Muscle layer of duodenum (tissue), 2 donors: ENCODE measurements at regions not wholly inside any gene's neighbourhood (a gene's known extent, or its start where the extent isn't known, plus 50 kb on each side); places are given as distances from the start of the nearest gene placed in this dataset.

ENCODE experiments used
- H3K27ac ChIP-seq: one replicate; pipeline ENCODE4 v1.7.0; 2013; ENCODE audit warnings: mild to moderate bottlenecking, low read length
- H3K27me3 ChIP-seq: one replicate; pipeline ENCODE4 v1.7.0; 2013; ENCODE audit warnings: low read depth, mild to moderate bottlenecking, control low read depth, low read length
- H3K36me3 ChIP-seq, 2 donors: one replicate each; pipeline ENCODE4 v1.7.0; 2013; ENCODE audit warnings: low read length in 2 of 2, control low read depth in 1 of 2, mild to moderate bottlenecking in 1 of 2; ENCODE audit not compliant: insufficient read depth in 2 of 2, control insufficient read depth in 1 of 2
- H3K4me1 ChIP-seq, 2 donors: one replicate each; pipeline ENCODE4 v1.7.0; 2013; ENCODE audit warnings: low read length in 2 of 2, mild to moderate bottlenecking in 2 of 2, control low read depth in 1 of 2, moderate library complexity in 1 of 2; ENCODE audit not compliant: insufficient read depth in 2 of 2, control insufficient read depth in 1 of 2
- H3K4me3 ChIP-seq, 2 donors: one replicate each; pipeline ENCODE4 v1.7.0; 2013; ENCODE audit warnings: low read length in 2 of 2, low read depth in 1 of 2, mild to moderate bottlenecking in 1 of 2
- H3K9me3 ChIP-seq, 2 donors: one replicate each; pipeline ENCODE4 v1.7.0; 2013; ENCODE audit warnings: low read length in 2 of 2, control low read depth in 1 of 2, mild to moderate bottlenecking in 1 of 2; ENCODE audit not compliant: control insufficient read depth in 1 of 2
- donor health status: healthy.

GRCh38 chr22:25351631-25352293 lies 132.3 kb downstream of the CRYBB2 start:
- no peaks in the 10 kb centered on the region for H3K9me3 ChIP-seq
- H3K27ac ChIP-seq: no peak overlapping the region
- no peaks in the 10 kb centered on the region for H3K27me3 ChIP-seq
- H3K36me3 ChIP-seq: peaks cover 21 to 79% of the 10 kb centered on the region in 2 donors
- H3K4me3 ChIP-seq: no peak overlapping the region
- H3K4me1 ChIP-seq: no peaks in the 10 kb centered on the region

GRCh38 chr22:25352294-25352680 lies 132.8 kb downstream of the CRYBB2 start:
- Histone ChIP-seq H3K4me1 (no peaks in the 10 kb centered on the region), H3K27ac (no peak overlapping the region), H3K27me3 (no peaks in the 10 kb centered on the region), H3K4me3 (no peak overlapping the region), H3K36me3 (peaks cover 21 to 79% of the 10 kb centered on the region in 2 donors), H3K9me3 (no peaks in the 10 kb centered on the region)

DNA sequence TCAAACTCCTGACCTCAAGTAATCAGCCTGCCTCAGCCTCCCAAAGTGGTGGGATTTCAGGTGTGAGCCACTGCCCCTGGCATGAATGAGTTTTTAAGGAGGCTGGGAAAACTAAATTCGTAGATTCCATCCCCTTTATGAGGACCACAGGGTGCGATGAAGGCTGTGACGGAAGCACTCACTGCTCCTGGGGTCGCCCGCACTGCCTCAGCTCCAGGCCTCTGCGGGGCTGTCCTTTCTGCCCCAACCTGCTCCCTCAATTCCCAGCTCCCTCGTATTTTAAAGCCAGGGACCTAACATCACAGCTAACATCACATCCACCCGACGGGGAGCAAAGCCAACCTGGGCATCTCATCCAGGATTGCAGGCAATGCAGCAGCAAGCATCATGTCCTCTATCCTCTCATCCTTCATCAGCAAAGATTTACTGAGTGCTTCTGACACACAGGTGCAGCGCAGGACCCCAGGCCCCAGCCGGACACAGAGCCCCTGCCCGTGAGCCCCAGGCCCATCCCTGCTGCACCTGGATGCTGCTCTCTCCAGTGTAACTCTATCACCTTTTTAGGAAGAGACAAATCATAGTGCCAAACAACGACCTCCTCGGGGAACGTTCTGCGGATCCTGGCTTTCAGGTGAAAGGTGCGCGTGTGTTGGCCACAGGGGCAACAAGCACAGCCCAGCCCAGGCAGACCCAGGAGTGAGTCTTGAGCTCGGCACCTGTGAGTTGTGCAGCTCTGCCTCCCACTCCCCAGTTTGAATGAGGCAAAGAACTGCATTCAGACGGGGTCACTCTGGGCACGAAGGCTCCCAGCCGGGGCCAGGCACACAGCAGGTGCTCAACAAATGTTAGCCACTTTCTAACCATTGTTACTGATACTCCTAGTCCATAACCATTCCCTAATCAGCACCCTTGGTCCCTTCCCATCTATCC lies 134.3 kb downstream of the CRYBB2 start:
- Histone ChIP-seq H3K4me3 (no peak overlapping the region), H3K27ac (no peak overlapping the region), H3K9me3 (no peaks in the 10 kb centered on the region), H3K4me1 (no peaks in the 10 kb centered on the region), H3K27me3 (no peaks in the 10 kb centered on the region), H3K36me3 (peaks cover 21 to 81% of the 10 kb centered on the region in 2 donors)

- H3K4me1 ChIP-seq: no peaks in the 10 kb centered on the region
- H3K27me3 ChIP-seq: no peaks in the 10 kb centered on the region
- no peak overlapping the region for H3K4me3 ChIP-seq
- no peak overlapping the region for H3K27ac ChIP-seq
- H3K9me3 ChIP-seq: no peaks in the 10 kb centered on the region
- H3K36me3 ChIP-seq: peaks cover 22 to 82% of the 10 kb centered on the region in 2 donors
Measured at GRCh38 chr22:25354456-25354855, 135.0 kb downstream of the CRYBB2 start.

DNA sequence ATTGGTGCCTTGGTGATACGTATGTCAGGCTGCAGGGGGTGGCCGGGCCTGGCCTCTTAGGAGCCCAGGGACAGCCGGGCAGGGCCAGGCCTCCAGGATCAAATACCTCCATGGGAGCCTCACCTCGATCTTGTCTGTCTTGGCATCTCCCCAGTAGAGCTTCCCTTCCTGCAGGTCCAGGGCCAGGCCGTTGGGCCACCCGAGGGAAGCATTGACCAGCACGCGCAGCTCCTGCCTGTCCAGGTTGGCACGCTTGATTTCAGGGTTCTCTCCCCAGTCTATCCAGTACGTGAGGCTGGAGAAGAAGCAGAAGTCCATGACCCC lies 137.7 kb downstream of the CRYBB2 start:
- no peak overlapping the region for H3K4me3 ChIP-seq
- no peaks in the 10 kb centered on the region for H3K27me3 ChIP-seq
- peaks cover 16 to 62% of the 10 kb centered on the region in 2 donors for H3K36me3 ChIP-seq
- peaks cover 0 to under 1% of the 10 kb centered on the region in 2 donors for H3K4me1 ChIP-seq
- H3K27ac ChIP-seq: no peak overlapping the region
- H3K9me3 ChIP-seq: no peaks in the 10 kb centered on the region

- Histone ChIP-seq H3K4me1 (peaks cover 0 to 6% of the 10 kb centered on the region in 2 donors), H3K4me3 (no peak overlapping the region), H3K27me3 (no peaks in the 10 kb centered on the region), H3K27ac (no peak overlapping the region), H3K36me3 (peaks cover 12 to 56% of the 10 kb centered on the region in 2 donors), H3K9me3 (no peaks in the 10 kb centered on the region)
Measured at GRCh38 chr22:25357606-25358420, 138.4 kb downstream of the CRYBB2 start.

DNA sequence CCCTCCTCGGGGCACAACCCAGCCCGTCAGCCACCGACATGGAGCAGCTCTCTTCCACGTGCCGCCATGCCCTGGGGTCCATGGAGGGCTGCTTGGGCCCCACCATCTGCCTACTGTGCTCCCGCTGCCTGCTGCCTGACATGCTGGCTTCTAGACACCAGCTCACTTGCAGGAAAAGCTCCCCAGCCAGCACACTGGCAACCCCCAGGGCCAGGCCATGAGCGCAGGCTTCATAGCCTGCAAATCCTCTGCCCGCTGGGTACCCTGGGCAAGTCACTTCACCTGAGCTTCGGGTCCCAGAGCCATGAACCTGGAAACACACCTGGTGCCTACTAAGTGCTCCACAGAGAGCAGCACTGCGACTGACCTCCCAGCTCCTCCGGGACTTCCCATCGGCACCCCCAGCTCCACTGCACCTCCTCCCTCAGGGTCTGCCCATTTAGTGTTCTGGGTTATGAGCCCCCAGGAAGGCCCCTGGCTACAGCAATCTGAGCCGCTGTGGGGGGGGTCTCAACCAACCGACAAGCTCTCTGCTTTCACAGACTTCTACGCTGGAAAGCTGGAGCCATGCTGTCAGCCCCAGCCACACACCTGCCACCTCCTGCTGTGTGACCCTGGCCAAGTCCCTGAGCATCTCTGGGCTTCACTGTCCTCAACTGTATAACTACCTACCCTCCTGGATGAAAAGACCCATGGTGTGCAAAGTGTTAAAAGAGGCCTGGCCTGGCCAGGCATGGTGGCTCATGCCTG lies 139.2 kb downstream of the CRYBB2 start:
- no peaks in the 10 kb centered on the region for H3K27me3 ChIP-seq
- no peaks in the 10 kb centered on the region for H3K9me3 ChIP-seq
- no peak overlapping the region for H3K27ac ChIP-seq
- H3K4me1 ChIP-seq: peaks cover 0 to 6% of the 10 kb centered on the region in 2 donors
- peaks cover 12 to 50% of the 10 kb centered on the region in 2 donors for H3K36me3 ChIP-seq
- no peak overlapping the region for H3K4me3 ChIP-seq

DNA sequence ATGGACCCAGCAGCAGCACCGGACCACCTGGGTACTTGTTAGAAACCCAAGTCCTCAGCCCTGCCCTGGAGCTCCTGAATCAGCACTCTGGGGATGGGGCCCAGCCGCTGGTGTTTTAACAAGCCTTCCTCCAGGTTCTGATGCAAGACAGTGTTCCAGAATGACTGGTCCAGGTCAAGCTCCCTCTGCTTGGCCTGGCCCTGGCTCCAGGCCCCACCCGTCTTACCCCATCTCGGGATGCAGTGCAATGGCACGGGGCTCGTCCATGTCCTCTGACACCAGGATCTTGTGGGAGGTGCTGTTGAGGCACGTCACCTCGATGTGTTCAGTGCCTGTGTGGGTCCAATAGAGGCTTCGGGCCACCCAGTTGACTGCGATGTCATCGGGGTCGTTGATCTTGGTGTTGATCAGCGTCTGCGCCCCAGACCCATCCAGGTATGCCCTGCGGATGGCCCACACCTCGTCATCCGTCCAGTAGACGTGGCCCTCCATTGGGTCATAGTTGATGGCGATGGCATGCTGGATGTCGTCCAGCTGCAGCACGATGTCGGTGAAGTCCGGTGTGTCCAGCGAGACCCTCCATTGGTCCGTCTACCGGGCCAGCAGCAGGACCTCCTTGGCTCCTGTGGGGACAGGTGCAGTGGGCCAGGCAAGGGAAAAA lies 140.3 kb downstream of the CRYBB2 start:
- Histone ChIP-seq H3K36me3 (peaks cover 5 to 38% of the 10 kb centered on the region in 2 donors), H3K27ac (no peak overlapping the region)

DNA sequence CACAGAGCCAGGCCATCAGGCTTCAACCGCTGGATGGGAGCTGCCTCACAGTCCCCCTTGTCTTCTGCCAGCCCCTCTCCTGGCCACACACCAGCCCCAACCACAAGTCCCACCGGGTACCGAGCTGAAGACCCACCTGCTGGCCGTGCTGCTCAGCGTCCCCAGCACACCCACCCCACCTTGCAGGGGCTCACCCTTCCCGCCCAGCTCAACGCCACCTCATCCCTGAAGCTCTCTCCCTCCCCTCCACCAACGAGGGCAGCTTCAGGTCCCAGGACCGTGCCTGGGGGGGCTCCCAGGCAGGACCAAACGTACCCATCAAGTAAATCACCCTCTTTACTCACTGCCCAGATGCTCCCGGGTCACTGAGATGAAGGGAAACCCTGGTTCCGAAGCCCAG lies 141.0 kb downstream of the CRYBB2 start:
- no peak overlapping the region for H3K27ac ChIP-seq
- no peak overlapping the region for H3K4me3 ChIP-seq
- peaks cover 0 to 19% of the 10 kb centered on the region in 2 donors for H3K4me1 ChIP-seq
- no peaks in the 10 kb centered on the region for H3K27me3 ChIP-seq
- peaks cover 5 to 35% of the 10 kb centered on the region in 2 donors for H3K36me3 ChIP-seq
- no peaks in the 10 kb centered on the region for H3K9me3 ChIP-seq

More for the DNA sequence above, 140.3 kb downstream of the CRYBB2 start:
- Histone ChIP-seq H3K4me3 (no peak overlapping the region), H3K27me3 (no peaks in the 10 kb centered on the region), H3K9me3 (no peaks in the 10 kb centered on the region), H3K4me1 (peaks cover 0 to 14% of the 10 kb centered on the region in 2 donors)

- H3K4me1 ChIP-seq: peaks cover 0 to 24% of the 10 kb centered on the region in 2 donors
- H3K27ac ChIP-seq: no peak overlapping the region
- H3K27me3 ChIP-seq: no peaks in the 10 kb centered on the region
- H3K9me3 ChIP-seq: no peaks in the 10 kb centered on the region
- H3K4me3 ChIP-seq: no peak overlapping the region
- peaks cover 5 to 30% of the 10 kb centered on the region in 2 donors for H3K36me3 ChIP-seq
Measured at GRCh38 chr22:25360891-25361645, 141.6 kb downstream of the CRYBB2 start.
